NCI-H2196 (cell line): ENCODE measurements at regions not wholly inside any gene's neighbourhood (a gene's known extent, or its start where the extent isn't known, plus 50 kb on each side); places are given as distances from the start of the nearest gene placed in this dataset.

Experiments used
- DNase-seq: peaks from one replicate; lab custom pipeline; 2025; ENCODE audit not compliant: unreplicated experiment; lab: John Stamatoyannopoulos, UW

DNA sequence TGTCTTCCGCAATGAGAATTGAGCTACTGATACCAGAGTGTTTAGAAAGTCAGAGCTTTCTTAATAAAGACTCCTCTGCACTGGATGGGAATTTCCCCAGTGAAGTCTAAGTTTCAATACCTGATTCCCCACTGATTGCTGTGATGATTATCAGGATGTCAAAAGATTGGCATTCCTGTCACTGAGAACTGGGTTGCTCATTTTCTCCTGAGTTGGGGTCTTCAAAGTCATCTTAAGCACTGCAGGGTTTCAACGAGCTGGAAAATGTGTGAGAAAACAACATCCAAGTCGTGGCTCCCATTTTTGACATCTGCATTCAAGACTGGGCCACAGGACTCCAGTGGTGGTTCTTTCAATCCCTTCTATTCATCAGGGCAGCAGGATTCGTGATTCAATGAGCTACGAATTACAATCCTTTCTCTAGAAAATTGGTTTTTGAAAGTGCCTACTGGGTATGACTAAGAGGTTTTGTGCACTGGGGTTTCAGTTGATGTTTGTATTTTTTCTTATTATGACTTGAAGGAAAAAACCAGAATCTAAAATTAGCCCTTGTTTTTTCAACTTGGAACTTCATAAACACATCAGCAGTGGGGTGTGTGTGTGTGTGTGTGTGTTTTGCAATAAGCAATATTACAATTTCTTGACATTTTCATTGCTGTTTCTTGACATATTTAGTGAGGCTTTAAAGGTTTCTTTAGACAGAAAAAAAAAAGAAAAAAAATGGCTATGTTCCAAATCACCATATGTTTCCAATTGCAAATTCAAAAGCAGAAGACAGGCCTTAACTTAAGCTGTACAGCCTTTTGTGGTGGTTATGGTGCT lies 233.0 kb downstream of the FAM76B start:
- no peak for DNase-seq

DNA sequence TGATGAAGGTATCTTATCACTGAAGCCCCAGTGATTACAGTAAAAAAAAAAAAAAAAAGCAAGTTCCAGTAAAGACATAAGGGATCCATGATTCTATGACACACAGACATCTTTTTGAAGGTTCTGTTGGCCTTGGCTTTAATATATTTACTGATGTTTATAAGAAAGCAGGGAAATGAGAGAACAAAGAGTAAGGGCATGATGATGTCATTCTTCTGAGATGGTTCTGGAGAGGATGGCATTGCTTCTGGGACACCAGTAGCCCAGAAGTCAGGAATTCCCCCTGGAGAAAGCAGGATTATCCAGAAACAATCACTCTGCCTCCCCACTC lies 233.6 kb downstream of the FAM76B start:
- no peak for DNase-seq

DNA sequence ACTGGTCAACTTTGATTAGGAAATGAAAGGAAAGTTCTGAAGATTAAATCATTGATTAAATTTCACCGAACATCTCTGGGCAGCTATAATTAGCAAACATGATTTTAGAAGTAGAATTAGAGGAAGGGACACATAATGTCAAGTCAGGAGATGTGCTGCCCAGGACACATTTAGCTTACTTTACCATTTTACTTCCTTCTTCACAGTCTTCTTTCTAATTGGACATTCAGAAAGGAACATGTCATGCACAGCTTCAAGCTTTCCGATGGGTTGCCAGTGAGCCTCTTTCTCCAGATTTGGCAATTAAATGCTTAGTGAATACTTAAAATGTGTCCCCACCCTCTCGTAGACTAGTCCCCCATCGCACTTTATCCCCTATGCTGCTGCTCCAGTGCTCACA lies 234.7 kb downstream of the FAM76B start:
- DNase-seq = no peak

DNA sequence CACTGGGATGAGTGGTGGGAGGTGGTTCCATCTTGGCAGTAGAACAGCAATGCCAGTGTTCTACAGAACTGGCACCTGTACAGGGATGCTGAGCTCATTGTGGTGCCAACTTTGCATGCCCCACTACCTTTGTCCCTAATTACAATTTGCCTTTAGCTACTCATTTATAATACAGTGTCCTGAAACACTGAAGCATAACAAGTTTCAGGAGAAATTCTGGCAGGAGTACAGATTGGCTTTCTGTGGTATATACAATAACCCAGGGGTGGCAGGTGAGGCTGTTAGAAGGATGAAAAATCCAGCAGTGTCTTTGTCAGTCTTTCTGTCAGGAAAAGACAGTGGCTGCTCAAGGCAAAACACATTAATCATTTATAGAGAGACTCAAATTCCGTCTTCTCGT lies 240.3 kb downstream of the FAM76B start:
- no peak for DNase-seq

DNA sequence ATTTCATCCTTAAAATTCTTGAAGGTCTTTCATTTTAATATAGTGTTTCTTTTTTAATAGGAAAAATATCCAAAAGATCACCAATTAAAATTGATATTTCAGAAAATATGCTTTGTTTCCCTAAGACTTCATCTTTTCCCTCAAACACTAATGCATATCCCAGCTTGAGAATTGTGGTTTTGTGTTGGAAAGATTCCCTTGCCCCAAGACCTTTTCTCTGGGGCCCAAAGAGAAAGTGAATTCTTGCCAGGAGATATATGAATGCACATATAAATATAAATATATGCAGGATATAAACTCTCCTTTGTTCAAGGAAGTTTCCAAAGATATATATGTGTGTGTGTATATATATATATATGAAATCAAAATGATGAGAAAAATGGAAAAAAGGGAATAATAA lies 241.2 kb downstream of the FAM76B start:
- DNase-seq = no peak

DNA sequence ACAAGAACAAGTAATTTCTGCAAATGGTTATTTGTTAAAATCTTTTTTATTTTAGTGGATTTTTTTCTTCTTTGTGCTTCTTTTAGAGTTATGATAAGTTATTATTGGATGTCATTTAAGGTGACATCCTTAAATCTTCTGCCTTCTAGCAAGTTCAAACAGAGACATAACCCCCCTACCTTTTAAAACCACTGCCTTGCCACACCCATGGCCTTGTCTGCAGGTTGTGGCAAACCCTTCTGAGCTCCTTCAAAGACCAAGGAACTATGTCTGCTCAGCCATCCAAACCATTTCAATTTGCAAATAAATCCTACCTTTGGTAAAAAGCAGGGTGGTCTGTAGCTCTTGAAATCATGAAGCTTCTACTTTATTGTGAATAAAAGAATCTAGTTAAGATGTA lies 241.6 kb downstream of the FAM76B start:
- DNase-seq = no peak

DNA sequence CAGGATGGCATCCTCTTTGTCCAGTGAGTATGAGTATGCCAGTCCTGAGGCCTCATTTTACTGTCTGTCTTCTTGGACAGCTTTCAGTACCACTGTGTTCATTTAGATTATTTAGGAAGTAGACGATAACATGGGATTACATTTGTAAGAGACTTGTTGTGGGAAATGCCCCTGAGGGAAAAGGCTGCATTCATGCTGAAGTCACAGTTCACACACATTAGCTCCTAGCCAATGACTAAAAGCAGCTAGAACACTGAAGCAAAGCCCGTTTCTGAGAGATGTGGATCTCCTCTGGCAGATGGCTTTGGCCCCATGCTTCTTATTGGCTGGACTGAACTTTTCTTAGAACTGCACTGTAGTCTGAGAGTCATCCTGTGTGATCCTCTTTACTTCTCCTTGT lies 242.4 kb downstream of the FAM76B start:
- DNase-seq = no peak

DNA sequence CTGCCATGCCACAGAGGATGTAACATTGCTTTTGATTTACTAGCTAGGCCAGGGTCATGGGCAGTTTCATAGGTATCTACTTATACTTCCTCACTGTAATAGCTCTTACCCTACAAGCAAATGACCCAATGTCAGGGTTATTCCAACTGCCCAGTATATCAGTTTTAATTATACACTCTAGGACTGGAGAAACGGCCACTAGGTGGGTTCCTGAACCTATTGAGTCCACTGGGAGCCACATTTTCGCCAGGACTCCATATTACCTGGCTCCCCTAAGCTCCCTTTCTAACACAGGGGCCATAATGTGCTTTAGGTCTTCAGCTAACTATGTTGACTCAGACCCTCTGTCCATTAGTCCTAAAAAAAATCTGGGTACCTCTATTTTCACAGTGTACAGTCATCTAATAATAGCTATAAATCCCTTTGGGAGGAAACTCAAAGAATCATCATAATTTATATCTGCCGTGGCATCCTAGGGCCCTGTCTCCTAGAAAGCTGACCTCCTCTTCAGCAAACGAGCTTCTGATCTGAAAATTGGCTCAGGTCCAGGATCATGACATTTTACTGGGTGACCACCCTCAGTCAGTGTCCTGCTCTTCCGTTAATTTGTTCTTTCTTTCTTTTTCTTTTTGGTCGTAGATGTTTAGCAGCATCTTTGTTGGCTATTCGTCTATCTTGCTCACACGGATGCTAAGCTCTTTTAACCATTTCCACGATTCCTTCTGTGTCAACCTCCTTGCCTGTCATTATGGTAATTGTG lies 244.3 kb downstream of the FAM76B start:
- no peak for DNase-seq

DNA sequence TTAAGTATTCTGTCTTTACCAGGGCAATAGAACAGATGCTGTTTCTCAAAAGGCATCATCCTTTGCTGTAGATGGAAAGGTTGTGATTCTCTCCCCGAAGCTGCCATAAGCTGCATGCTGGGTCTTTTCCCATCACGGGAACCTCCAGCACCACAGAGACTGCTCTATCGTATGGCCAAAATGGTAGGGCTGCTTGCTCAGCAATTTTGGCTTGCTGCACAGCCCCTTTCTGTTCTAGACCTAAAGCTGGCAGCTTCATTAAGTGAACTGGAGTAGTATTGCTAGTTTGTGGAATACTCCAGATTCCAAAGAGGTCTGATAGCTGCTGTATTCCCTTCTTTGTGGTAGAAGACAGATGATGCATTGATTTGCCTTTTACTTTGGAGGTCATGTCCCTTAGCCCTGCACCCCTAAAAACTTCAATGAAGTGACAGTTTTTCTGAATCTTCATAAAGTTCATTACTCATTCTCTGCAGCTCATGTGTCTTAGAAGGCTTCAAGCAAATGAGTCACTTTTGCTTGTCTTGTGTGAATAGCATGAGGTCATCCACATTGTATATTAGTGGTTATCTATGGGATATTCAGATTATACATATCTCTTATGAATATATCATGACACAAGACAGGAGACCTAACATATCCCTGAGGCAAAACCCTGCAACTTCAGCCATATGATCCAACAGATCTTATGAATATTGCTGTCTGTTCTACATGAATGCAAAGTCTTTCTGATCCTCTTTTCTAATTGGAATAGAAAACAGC lies 245.3 kb downstream of the FAM76B start:
- no peak for DNase-seq

DNA sequence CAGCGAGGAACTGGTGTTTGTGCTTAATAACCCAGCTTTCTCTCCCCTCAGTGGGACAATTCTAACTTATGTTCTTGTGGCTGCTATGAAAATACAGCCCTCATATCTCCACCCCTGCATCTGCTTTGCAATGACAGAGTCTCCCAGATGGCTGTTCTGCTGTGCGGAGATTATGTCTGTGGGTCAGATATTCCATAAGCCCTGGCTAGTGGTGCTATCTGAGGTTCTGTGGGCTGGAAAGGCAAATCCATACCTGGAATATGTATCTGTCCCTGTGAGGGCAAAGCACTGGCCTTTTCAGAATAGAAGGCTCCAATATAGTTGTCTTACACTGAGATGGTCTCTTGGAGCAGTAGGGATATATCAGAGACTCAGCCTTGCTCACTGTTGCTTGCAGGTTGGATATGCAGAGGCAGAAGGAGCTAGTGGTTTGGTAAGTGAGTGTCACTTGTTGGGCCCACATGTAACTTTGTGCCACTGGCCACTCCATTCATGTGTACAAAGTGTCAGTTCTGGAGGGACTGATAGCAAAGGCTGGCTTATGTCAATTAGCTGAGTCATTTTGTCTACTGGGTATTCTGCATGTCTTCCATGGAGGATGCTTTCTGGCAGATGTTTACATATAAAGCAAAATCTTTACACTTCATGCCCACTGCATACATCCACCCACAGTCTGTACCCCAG lies 246.6 kb downstream of the FAM76B start:
- DNase-seq = no peak

DNA sequence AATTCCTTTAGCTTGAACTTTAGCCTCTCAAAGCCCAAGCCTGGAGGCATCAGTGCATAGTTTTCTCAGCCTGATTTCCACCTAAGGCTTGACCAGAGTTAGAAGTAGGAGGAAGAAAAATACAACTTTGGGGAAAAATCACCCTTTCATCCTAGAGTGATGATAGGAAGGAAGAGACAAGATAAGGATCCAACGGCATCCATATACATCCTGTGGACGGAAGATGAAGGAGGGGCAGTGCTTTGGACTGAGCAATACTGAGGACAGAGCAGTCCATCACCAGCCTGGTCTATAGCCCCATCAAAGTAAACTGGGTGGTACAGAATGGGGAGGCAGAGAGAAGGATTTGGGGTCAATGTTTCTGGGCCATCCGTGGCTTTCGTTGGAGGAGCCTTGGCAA lies 247.9 kb downstream of the FAM76B start:
- no peak for DNase-seq

DNA sequence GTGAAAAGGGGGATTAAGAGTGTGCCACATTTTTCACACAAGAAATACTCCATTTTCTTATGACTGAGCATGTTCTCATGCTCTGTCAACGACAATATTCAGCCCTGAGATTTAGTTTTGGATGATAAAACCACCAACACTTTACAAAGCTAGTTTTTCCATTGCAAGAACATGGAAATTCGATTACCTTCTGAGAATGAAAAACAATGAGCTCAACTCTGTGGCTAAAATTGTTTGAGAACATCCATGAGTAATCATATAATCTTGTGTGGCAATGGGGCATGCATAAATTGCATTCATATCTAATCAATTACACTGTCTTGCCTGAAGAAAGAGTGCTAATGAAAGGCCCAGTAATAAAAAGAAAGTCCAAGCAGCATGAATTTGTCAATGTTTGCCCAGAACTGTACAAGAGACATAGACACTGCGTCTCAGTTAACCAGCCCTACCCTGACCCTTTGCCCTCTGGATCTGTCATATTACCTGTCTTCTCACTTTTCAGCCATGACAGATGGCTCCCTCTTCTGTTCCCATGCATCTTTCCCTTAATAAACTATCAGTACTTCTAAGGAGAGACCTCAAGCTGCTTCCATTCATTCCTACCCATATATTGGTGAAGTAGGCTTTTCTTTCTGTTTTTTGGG lies 253.4 kb downstream of the FAM76B start:
- no peak for DNase-seq

DNA sequence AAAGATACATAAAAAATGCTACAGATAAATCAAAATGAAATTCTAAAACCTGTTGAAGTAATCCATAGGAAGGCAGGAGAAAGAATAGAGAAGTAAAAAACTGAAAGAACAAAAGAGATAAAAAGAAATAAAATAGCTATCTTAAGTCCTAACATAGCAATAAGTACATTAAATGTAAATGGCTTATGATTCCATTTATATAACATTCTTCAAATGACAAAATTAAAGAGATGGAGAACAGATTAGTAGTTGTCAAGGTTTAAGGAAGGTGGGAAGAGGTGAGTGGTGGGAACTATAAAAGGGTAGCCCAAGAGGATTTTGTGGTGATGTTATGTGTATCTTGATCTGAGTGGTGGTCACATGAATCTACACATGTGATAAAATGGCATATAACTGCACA lies 254.8 kb downstream of the FAM76B start:
- DNase-seq = no peak

DNA sequence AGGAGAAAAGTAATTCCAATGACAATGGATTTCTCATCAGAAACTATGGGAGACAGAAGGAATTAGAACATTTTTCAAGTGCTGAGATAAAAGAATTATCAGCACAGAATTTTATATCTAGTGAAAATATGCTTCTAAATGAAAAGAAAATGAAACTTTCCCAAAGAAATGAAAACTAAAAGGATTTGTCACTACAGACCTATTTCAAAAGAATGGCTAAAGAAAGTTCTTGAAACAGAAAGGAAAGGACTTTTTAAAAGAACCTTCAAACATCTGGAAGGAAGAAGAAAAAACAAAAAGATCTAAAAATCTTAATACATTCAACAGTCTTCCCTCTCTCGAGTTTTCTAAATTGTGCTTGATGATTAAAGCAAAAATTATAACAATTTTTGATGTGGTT lies 255.4 kb downstream of the FAM76B start:
- DNase-seq = no peak

DNA sequence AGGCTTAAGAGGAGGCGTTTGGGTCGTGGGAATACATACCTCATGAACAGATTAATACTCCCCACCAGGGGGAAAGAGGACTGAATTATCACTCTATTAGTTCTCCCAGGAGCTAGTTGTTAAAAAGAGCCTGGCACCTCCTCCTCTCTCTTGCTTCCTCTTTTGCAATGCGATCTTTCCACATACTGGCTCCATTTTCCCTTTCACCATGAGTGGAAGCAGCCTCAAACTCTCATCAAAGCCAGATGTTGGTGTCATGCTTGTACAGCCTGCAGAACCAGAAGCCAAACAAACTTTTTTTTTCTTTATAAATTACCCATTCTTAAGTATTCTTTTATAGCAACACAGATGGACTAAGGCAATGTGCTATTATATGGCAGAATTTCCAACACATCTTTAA lies 258.5 kb downstream of the FAM76B start:
- DNase-seq = no peak

DNA sequence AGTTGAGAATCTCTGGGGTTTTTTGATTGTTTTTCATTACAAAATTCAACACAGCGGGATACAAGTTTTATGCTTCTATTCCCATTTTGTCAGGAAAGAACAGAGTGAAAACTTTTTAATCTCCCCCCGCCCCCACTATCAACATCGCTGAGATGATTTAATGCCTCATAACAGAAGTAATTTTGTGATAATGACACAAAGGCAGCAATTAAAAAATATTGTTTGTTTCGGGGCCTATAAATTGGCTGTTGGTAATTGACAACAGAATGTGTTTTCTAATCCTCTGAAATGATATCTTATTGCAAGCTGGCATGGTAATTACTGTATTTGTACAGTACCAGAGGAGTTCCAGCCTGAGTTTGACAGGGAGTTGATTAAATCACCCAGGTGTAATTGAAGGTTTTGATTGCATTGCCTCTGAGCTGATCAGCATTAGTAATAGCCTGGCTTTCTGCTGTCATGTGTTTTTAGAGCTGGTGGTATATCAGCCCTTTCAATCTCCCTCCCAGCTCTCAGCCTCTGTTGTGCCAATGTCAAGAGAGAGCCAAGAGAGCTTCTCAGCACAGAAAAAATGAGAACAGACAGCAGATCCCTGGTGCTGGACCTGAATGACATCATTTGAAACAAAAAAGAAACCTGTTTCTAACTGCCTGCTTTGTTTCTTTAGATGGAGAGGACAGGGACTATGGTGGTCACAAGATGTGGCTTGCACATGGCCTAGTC lies 265.1 kb downstream of the FAM76B start:
- DNase-seq = no peak

DNA sequence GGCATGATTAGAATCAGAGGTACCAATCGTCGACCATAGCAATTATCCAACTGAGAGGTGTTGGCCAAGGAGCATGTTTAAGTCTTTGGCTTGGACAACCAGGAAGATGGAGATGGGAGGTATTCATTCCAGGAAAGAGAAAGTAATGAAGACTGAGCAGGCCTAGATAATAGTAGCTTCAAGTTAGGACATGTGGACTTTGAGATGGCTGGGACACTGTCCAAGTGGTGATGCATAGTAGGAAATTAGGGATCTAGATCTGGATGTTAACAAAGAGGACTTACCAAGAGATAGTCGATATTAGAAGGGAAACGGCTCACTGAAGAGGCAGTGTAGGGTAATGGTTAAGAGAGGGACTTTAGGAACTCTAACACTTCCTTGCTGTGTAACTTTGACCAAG lies 266.7 kb downstream of the FAM76B start:
- no peak for DNase-seq

DNA sequence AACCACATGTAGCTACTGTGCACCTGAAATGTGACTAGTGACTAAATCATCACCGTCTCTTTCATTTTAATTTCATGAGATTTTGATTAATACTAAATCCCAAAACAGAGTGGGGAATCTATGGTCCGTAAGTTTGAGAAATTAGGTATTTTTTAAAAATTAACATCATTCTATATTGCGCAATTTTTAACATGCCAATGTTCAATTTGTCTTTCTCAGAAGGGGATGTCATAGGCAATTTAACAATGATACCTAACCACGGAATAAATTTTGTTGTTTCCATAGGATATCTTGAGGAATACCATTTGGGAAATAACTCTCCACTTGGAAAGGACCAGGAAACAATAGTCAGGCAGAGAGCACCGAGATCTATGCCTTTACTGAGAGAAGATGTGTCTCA lies 267.7 kb downstream of the FAM76B start:
- no peak for DNase-seq

DNA sequence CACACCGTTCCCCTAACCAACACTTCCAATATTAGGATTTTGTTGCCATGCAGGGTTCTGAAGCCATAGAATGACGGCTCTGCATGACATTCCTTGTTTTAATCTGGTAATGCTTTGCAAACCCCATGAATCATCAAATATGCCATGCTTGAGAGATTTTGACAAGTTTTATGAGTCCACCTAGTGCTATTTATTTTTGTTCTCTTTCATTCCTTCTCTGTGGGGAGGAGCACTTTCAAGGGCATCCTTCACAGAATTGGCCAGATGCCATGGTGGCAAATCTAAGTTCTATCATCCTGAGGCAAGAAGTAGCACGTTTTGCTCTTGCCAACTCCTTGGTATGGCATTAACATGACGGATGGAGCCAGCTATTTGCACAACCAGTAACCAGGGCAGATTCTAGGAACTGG lies 268.4 kb downstream of the FAM76B start:
- DNase-seq = no peak
